Osteoblast (primary cell): ENCODE measurements at regions not wholly inside any gene's neighbourhood (a gene's known extent, or its start where the extent isn't known, plus 50 kb on each side); places are given as distances from the start of the nearest gene placed in this dataset.

Experiments used
- DNase-seq: peaks from one replicate; pipeline ENCODE4 v3.0.0; 2011; ENCODE audit warnings: low spot score, mixed read lengths; ENCODE audit not compliant: insufficient read length; ENCODE audit errors: missing footprints
- H2AFZ ChIP-seq: 2 replicates; pipeline ENCODE4 v1.6.0; 2011; ENCODE audit warnings: mild to moderate bottlenecking, low read length
- H3K27ac ChIP-seq: 2 replicates; pipeline ENCODE4 v1.5.1; 2011; ENCODE audit warnings: mild to moderate bottlenecking, low read depth, low read length, moderate library complexity
- H3K27me3 ChIP-seq: 2 replicates; pipeline ENCODE4 v1.6.0; 2012; ENCODE audit warnings: mild to moderate bottlenecking, control low read depth, inconsistent platforms, low read length, moderate library complexity; ENCODE audit not compliant: insufficient read depth
- H3K36me3 ChIP-seq: 2 replicates; pipeline ENCODE4 v1.5.1; 2011; ENCODE audit warnings: mild to moderate bottlenecking, low read length, control low read depth, moderate library complexity; ENCODE audit not compliant: insufficient read depth
- H3K4me1 ChIP-seq: 2 replicates; pipeline ENCODE4 v1.5.1; 2011; ENCODE audit warnings: mild to moderate bottlenecking, low read length, control low read depth, moderate library complexity; ENCODE audit not compliant: insufficient read depth
- H3K4me2 ChIP-seq: 2 replicates; pipeline ENCODE4 v1.6.0; 2011; ENCODE audit warnings: mild to moderate bottlenecking, low read length; ENCODE audit not compliant: insufficient read depth
- H3K4me3 ChIP-seq: fragments of 200-600 bp; sonication (generic); 3 replicates; pipeline ENCODE4 v1.5.1; 2012; ENCODE audit warnings: mild to moderate bottlenecking, low read length, inconsistent platforms; ENCODE audit not compliant: insufficient read depth
- H3K79me2 ChIP-seq: 2 replicates; pipeline ENCODE4 v1.6.0; 2012; ENCODE audit warnings: mild to moderate bottlenecking, low read length, control low read depth, inconsistent platforms; ENCODE audit not compliant: insufficient read depth
- H3K9me3 ChIP-seq: 2 replicates; pipeline ENCODE4 v1.5.1; 2011; ENCODE audit warnings: low read depth, low read length, control low read depth
- H4K20me1 ChIP-seq: 2 replicates; pipeline ENCODE4 v1.6.0; 2012; ENCODE audit warnings: mild to moderate bottlenecking, low read length, control low read depth; ENCODE audit not compliant: insufficient read depth
- TF ChIP-seq, protein P1 (sequence below): IDR thresholded peaks from 2 replicates; pipeline ENCODE4 v1.5.1; 2011; ENCODE audit warnings: mild to moderate bottlenecking, low read depth, low read length, moderate library complexity; ENCODE audit errors: extremely low read depth

DNA sequence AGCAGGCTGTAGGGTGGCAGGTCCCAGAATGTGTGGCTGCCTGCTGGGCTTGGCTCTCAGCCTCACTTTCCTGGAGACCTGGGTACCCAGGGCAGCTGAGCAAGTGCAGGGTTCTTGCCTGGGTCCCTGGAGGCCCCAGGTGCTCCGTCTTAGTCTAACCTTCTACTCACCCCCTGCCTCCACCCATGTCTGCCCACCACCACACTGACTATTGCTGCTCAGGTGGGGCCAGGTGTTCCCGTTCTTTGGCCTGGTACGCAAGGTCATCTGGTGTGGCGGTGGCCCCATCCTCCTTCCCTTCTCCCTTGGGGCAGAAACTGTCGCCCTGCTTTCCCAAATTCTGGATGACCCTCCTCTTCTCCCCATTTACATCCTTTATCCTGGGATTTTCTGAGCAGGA is 319.9 kb downstream of the TMEM121 start:
- Histone ChIP-seq H2AFZ (no peak overlapping the region), H3K4me2 (no peak overlapping the region), H4K20me1 (no peaks in the 10 kb centered on the region), H3K9me3 (no peaks in the 10 kb centered on the region), H3K79me2 (no peaks in the 10 kb centered on the region), H3K4me3 (no peak overlapping the region), H3K27ac (no peak overlapping the region), H3K4me1 (no peaks in the 10 kb centered on the region), H3K27me3 (no peaks in the 10 kb centered on the region), H3K36me3 (no peaks in the 10 kb centered on the region)
- TF ChIP-seq, protein P1, sequence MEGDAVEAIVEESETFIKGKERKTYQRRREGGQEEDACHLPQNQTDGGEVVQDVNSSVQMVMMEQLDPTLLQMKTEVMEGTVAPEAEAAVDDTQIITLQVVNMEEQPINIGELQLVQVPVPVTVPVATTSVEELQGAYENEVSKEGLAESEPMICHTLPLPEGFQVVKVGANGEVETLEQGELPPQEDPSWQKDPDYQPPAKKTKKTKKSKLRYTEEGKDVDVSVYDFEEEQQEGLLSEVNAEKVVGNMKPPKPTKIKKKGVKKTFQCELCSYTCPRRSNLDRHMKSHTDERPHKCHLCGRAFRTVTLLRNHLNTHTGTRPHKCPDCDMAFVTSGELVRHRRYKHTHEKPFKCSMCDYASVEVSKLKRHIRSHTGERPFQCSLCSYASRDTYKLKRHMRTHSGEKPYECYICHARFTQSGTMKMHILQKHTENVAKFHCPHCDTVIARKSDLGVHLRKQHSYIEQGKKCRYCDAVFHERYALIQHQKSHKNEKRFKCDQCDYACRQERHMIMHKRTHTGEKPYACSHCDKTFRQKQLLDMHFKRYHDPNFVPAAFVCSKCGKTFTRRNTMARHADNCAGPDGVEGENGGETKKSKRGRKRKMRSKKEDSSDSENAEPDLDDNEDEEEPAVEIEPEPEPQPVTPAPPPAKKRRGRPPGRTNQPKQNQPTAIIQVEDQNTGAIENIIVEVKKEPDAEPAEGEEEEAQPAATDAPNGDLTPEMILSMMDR: no peak
- DNase-seq: no peak

DNA sequence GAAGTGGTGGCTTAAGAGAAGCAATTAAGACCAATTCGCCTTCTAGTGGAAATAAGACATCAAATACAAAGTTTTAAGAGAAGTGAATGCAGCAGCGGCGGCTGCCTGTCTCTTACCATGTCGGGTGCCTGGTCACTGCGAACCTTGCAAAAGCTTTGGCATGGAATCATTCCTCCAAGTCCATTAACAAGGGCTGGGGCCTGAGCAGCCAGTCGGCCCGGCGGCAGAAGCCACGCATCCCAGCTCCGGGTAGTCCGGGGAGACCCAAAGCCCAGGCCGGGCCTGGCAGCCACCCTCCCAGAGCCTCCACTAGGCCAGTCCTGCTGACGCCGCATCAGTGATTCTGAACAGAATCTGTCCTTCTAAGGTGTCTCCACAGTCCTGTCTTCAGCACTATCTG is 321.0 kb downstream of the TMEM121 start:
- no peaks in the 10 kb centered on the region for H3K9me3 ChIP-seq
- no peak overlapping the region for H3K27ac ChIP-seq
- no peak overlapping the region for H2AFZ ChIP-seq
- H3K4me3 ChIP-seq: no peak overlapping the region
- H3K4me1 ChIP-seq: no peaks in the 10 kb centered on the region
- no peaks in the 10 kb centered on the region for H3K27me3 ChIP-seq
- H3K79me2 ChIP-seq: no peaks in the 10 kb centered on the region
- TF ChIP-seq, protein P1: no peak
- H3K4me2 ChIP-seq: no peak overlapping the region
- H4K20me1 ChIP-seq: no peaks in the 10 kb centered on the region
- H3K36me3 ChIP-seq: no peaks in the 10 kb centered on the region
- DNase-seq: no peak

DNA sequence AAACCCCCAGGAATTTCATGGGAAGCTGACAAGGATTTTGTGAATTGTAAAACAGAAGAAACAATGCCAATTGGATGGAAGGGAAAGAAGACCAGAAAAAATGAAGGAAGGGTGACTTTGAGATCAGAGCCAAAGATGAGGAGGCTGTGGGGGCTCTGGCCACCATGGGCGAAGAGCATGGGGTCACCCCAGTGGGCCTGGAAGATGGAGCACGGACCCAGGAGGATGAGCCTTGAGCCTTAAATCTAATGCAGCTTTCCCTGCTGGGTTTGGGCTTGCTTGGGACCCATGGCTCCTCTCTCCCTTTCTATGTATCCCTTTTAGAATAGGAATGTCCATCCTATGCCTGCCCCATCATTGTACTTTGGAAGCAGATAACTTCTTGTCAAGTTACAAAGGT is 322.2 kb downstream of the TMEM121 start:
- Histone ChIP-seq H3K27ac (no peak overlapping the region), H3K4me1 (no peaks in the 10 kb centered on the region), H3K27me3 (no peaks in the 10 kb centered on the region), H4K20me1 (no peaks in the 10 kb centered on the region), H3K9me3 (no peaks in the 10 kb centered on the region), H3K4me3 (no peak overlapping the region), H3K36me3 (no peaks in the 10 kb centered on the region), H2AFZ (no peak overlapping the region), H3K4me2 (no peak overlapping the region), H3K79me2 (no peaks in the 10 kb centered on the region)
- TF ChIP-seq, protein P1: no peak
- no peak for DNase-seq

DNA sequence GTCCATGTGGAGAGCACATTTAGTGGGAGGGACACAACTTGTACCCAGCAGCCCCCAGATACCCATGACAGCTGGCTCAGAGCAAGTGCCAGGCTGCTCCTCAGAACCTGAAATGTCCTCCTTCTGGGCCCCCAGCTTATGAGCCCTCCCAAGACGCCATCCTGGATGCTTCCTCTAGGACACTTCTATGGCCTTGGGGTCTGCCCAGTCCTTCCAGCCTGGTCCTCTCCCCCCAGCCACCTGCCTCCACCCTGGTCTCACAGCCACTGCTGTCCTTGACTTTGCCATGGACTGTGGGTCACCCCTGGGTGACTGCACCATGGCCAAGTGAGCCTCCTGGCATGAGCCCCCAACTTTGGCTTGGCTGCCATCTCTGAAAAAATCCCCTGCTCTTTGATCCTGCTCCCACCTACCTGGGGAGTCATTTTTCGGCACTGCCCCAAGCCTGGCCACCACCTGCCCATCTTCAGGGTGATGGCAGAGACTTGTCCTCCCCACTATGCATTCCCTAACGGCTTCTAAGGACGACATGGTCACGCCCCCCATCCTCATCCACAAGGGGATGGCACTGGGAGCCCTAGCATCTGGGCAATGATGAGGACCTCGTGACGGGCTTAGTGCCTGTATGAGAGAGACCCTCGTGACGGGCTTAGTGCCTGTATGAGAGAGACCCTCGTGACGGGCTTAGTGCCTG is 323.7 kb downstream of the TMEM121 start:
- H3K27me3 ChIP-seq: no peaks in the 10 kb centered on the region
- no peak overlapping the region for H3K4me3 ChIP-seq
- H3K36me3 ChIP-seq: no peaks in the 10 kb centered on the region
- H3K27ac ChIP-seq: no peak overlapping the region
- TF ChIP-seq, protein P1: no peak
- H2AFZ ChIP-seq: no peak overlapping the region
- no peaks in the 10 kb centered on the region for H3K79me2 ChIP-seq
- no peak overlapping the region for H3K4me2 ChIP-seq
- H3K4me1 ChIP-seq: no peaks in the 10 kb centered on the region
- peak; percentile 60 for DNase-seq
- no peaks in the 10 kb centered on the region for H4K20me1 ChIP-seq
- H3K9me3 ChIP-seq: no peaks in the 10 kb centered on the region
